Keratinocyte (primary cell): ENCODE measurements at regions not wholly inside any gene's neighbourhood (a gene's known extent, or its start where the extent isn't known, plus 50 kb on each side); places are given as distances from the start of the nearest gene placed in this dataset.

ENCODE experiments used
- DNase-seq: peaks from one replicate; pipeline ENCODE4 v3.0.0-alpha.2; 2011; ENCODE audit warnings: low read depth, missing footprints, low spot score
- FAIRE-seq: peaks from 2 replicates; lab custom pipeline; 2011; peaks lifted over from hg19 to GRCh38; lab: Jason Lieb, UNC
- H2AFZ ChIP-seq: 2 replicates; pipeline ENCODE4 v1.6.0; 2012; ENCODE audit warnings: low read length, control low read depth, inconsistent platforms; ENCODE audit not compliant: control insufficient read depth
- H3K27ac ChIP-seq: 2 replicates; pipeline ENCODE4 v1.5.1; 2011; ENCODE audit warnings: low read length; ENCODE audit not compliant: control insufficient read depth, insufficient read depth
- H3K27me3 ChIP-seq: 3 replicates; pipeline ENCODE4 v1.6.0; 2011; ENCODE audit warnings: low read length; ENCODE audit not compliant: control insufficient read depth, insufficient read depth; ENCODE audit errors: extremely low read depth
- H3K36me3 ChIP-seq, 2 experiments: 2 replicates in 1 of 2; 3 replicates in 1 of 2; pipeline ENCODE4 v1.5.1; 2011; ENCODE audit warnings: low read length in 2 of 2, mild to moderate bottlenecking in 1 of 2; ENCODE audit not compliant: control insufficient read depth in 2 of 2, insufficient read depth in 2 of 2; ENCODE audit errors: extremely low read depth in 1 of 2
- H3K4me1 ChIP-seq: 3 replicates; pipeline ENCODE4 v1.5.1; 2011; ENCODE audit warnings: low read length; ENCODE audit not compliant: control insufficient read depth, insufficient read depth; ENCODE audit errors: extremely low read depth
- H3K4me2 ChIP-seq: 3 replicates; pipeline ENCODE4 v1.6.0; 2011; ENCODE audit warnings: low read depth, low read length; ENCODE audit not compliant: control insufficient read depth, insufficient read depth; ENCODE audit errors: extremely low read depth
- H3K4me3 ChIP-seq, 3 experiments: fragments of 200-600 bp in 1 of 3; sonication (generic) in 1 of 3; 2 replicates in 2 of 3; 3 replicates in 1 of 3; pipeline ENCODE4 v1.5.1; 2011 to 2016; ENCODE audit warnings: low read length in 3 of 3, mild to moderate bottlenecking in 3 of 3, control low read depth in 2 of 3, inconsistent platforms in 1 of 3, low read depth in 1 of 3, mixed read lengths in 1 of 3, mixed run types in 1 of 3, moderate library complexity in 1 of 3; ENCODE audit not compliant: control insufficient read depth in 2 of 3, insufficient read depth in 2 of 3; ENCODE audit errors: extremely low read depth in 1 of 3
- H3K79me2 ChIP-seq: 2 replicates; pipeline ENCODE4 v1.6.0; 2012; ENCODE audit warnings: low read length; ENCODE audit not compliant: control insufficient read depth, insufficient read depth
- H3K9ac ChIP-seq: 3 replicates; pipeline ENCODE4 v1.6.0; 2011; ENCODE audit warnings: low read length; ENCODE audit not compliant: control insufficient read depth, insufficient read depth; ENCODE audit errors: extremely low read depth
- H3K9me1 ChIP-seq: 3 replicates; pipeline ENCODE4 v1.6.0; 2011; ENCODE audit warnings: low read length; ENCODE audit not compliant: control insufficient read depth, insufficient read depth; ENCODE audit errors: extremely low read depth
- H3K9me3 ChIP-seq: 2 replicates; pipeline ENCODE4 v1.5.1; 2012; ENCODE audit warnings: low read depth, low read length; ENCODE audit not compliant: control insufficient read depth
- H4K20me1 ChIP-seq: 3 replicates; pipeline ENCODE4 v1.6.0; 2011; ENCODE audit warnings: low read length; ENCODE audit not compliant: control insufficient read depth, insufficient read depth; ENCODE audit errors: extremely low read depth
- EZH2 ChIP-seq: IDR thresholded peaks from one replicate; pipeline ENCODE4 v1.6.1; 2012; ENCODE audit warnings: inconsistent platforms, mild to moderate bottlenecking, low read length, moderate library complexity
- dilution Hi-C: fragments of 300-500 bp; cut with MboI; formaldehyde crosslinking; loops from one replicate; pipeline ENCODE4 v1.7.0; 2020; ENCODE audit warnings: low sequenced_read_pairs; ENCODE audit not compliant: extremely low pct_ligation_motif_present
- TF ChIP-seq, protein P1 (sequence below), 3 experiments: IDR thresholded peaks in 1 of 3; conservative IDR thresholded peaks in 1 of 3; optimal IDR thresholded peaks in 1 of 3; 2 replicates in 2 of 3; 3 replicates in 1 of 3; pipeline versions ENCODE3 to v1.5.1; 2011; ENCODE audit warnings: low read length in 3 of 3, mild to moderate bottlenecking in 3 of 3, moderate library complexity in 2 of 3, control low read depth in 1 of 3, inconsistent platforms in 1 of 3; ENCODE audit not compliant: insufficient read depth in 2 of 3; ENCODE audit errors: extremely low read depth in 1 of 3

DNA sequence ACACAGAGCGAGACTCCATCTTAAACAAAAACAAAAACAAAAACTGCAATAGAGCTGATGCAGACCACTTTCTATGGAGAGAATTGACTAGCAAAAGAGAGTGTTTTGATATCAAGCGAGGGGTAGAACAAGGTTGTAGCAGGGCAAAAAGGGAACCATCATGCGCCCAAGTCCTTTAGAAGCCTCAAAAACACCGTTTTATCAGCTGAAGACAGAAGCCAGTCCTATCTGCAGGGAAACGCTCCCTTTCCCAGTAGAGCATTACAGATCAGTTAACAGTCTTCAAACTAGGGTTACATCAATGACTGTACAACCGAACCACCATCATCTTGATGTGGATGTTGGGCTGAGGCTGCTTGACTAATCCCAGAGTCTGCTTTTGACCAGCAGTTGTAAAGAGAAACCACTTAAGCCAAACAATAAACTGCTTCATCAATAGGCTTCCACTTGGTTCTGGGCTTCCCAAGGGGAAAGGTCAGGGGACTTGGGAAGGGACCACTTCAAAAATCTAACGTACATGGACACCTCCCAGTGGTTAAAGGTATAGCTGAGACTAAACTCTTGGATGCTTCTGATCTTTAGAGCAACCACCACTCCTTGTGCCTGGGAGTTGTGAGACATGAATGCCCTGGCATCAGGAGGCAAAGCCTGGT is 59.6 kb upstream of the SPDEF start:
- H2AFZ ChIP-seq, result no peak overlapping the region
- no peak overlapping the region for H3K9ac ChIP-seq
- no peak overlapping the region for H3K4me3 ChIP-seq
- peaks cover 5% of the 10 kb centered on the region for H3K4me1 ChIP-seq
- no peak for DNase-seq
- TF ChIP-seq, protein P1, sequence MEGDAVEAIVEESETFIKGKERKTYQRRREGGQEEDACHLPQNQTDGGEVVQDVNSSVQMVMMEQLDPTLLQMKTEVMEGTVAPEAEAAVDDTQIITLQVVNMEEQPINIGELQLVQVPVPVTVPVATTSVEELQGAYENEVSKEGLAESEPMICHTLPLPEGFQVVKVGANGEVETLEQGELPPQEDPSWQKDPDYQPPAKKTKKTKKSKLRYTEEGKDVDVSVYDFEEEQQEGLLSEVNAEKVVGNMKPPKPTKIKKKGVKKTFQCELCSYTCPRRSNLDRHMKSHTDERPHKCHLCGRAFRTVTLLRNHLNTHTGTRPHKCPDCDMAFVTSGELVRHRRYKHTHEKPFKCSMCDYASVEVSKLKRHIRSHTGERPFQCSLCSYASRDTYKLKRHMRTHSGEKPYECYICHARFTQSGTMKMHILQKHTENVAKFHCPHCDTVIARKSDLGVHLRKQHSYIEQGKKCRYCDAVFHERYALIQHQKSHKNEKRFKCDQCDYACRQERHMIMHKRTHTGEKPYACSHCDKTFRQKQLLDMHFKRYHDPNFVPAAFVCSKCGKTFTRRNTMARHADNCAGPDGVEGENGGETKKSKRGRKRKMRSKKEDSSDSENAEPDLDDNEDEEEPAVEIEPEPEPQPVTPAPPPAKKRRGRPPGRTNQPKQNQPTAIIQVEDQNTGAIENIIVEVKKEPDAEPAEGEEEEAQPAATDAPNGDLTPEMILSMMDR (optimal IDR thresholded peaks at IDR 0.05 in 1 of 3, IDR thresholded peaks at IDR 0.05 in 1 of 3, conservative IDR thresholded peaks at IDR 0.05 in 1 of 3; ENCODE audit: extremely low read depth in 1 of 3, insufficient read depth in 2 of 3, low read length in 3 of 3), result no peak
- TF ChIP-seq EZH2, result no peak
- peaks cover 36% of the 10 kb centered on the region for H3K79me2 ChIP-seq
- H3K27me3 ChIP-seq, result no peaks in the 10 kb centered on the region
- H3K4me2 ChIP-seq, result no peak overlapping the region
- dilution Hi-C loops, result no loop called here
- no peaks in the 10 kb centered on the region for H4K20me1 ChIP-seq
- no peak for FAIRE-seq
- H3K9me1 ChIP-seq, result peaks cover 7% of the 10 kb centered on the region
- H3K27ac ChIP-seq, result no peak overlapping the region
- H3K36me3 ChIP-seq, result peaks cover 0 to 4% of the 10 kb centered on the region in 2 experiments
- H3K9me3 ChIP-seq, result no peaks in the 10 kb centered on the region

DNA sequence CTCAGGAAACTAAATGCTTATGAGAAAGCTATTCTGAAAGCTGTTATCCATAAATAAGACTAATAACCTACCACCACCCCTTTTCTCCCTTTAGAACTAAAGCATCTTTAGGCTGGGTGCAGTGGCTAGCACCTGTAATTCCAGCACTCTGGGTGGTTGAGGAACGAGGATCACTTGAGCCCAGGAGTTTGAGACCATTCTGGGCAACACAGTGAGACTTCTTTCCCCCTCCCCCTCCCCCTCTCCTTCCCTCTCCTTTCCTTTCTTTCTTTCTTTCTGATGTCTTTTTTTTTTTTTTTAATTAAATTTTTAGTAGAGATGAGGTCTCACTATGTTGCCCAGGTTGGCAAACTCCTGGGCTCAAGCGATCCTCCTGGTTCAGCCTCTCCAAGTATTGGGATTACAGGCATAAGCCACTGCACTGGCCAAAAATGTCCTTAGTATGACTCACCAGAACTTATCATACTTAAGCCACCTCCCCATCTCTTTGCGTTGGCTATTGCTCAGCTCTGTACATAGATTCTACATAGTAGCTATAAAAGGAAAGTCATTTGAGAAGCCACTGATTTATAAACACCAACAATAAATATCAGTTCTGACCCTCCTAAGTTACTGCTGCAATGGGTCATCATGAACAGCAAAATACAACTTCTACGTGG is 54.8 kb upstream of the SPDEF start:
- Histone ChIP-seq H3K27me3 (no peaks in the 10 kb centered on the region), H3K4me3 (no peak overlapping the region), H3K9me1 (peaks cover 2% of the 10 kb centered on the region), H3K9me3 (no peaks in the 10 kb centered on the region), H3K9ac (no peak overlapping the region), H3K79me2 (peaks cover 38% of the 10 kb centered on the region), H2AFZ (no peak overlapping the region), H3K36me3 (peaks cover 5 to 14% of the 10 kb centered on the region in 2 experiments), H3K4me1 (peaks cover 11% of the 10 kb centered on the region), H3K27ac (peak overlapping the region; percentile 20), H4K20me1 (no peaks in the 10 kb centered on the region), H3K4me2 (no peak overlapping the region)
- TF ChIP-seq, protein P1 (optimal IDR thresholded peaks at IDR 0.05 in 1 of 3, IDR thresholded peaks at IDR 0.05 in 1 of 3, conservative IDR thresholded peaks at IDR 0.05 in 1 of 3; ENCODE audit: extremely low read depth in 1 of 3, insufficient read depth in 2 of 3, low read length in 3 of 3), result no peak
- TF ChIP-seq EZH2, result no peak
- dilution Hi-C loops, result no loop called here
- DNase-seq, result peak; percentile 30
- FAIRE-seq, result peak; percentile 32
